ENCODE measurements at regions not wholly inside any gene's neighbourhood (a gene's known extent, or its start where the extent isn't known, plus 50 kb on each side); places are given as distances from the start of the nearest gene placed in this dataset.

DNA sequence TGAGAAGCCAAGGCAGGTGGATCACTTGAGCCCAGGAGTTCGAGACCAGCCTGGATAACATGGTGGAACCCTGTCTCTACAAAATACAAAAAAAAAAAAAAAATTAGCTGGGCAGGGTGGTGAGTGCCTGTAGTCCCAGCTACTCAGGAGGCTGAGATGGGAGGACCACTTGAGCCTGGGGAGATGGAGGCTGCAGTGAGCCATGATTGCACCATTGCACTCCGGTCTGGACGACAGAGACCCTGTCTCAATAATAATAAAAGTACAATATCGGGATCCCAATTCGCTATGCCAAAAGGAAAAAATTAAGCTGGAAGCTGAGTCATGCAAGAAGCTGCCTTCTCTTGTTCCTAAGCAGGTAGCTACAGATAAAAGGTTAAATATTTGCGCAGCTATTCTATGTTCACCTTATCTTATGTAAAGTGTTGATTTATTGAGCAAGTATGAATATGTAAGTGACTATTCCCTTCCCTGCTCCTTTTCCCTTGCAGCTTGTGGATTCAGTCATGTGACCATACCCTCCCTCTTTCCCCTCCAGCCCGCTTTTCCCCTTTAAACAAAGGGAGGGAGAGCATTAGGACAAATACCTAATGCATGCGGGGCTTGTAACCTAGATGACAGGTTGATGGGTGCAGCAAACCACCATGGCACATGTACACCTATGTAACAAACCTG, 112.0 kb downstream of the LITAF start:
- no peak for DNase-seq (ENCODE audit: low spot score)
- H3K9me3 ChIP-seq = no peaks in the 10 kb centered on the region
- H3K4me3 ChIP-seq = no peak overlapping the region
- no peak overlapping the region for H3K27ac ChIP-seq
- TF ChIP-seq, protein P1, sequence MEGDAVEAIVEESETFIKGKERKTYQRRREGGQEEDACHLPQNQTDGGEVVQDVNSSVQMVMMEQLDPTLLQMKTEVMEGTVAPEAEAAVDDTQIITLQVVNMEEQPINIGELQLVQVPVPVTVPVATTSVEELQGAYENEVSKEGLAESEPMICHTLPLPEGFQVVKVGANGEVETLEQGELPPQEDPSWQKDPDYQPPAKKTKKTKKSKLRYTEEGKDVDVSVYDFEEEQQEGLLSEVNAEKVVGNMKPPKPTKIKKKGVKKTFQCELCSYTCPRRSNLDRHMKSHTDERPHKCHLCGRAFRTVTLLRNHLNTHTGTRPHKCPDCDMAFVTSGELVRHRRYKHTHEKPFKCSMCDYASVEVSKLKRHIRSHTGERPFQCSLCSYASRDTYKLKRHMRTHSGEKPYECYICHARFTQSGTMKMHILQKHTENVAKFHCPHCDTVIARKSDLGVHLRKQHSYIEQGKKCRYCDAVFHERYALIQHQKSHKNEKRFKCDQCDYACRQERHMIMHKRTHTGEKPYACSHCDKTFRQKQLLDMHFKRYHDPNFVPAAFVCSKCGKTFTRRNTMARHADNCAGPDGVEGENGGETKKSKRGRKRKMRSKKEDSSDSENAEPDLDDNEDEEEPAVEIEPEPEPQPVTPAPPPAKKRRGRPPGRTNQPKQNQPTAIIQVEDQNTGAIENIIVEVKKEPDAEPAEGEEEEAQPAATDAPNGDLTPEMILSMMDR (IDR thresholded peaks at IDR 0.05) = no peak
- no peaks in the 10 kb centered on the region for H3K27me3 ChIP-seq
- H3K4me1 ChIP-seq = no peaks in the 10 kb centered on the region
- no peaks in the 10 kb centered on the region for H3K36me3 ChIP-seq

DNA sequence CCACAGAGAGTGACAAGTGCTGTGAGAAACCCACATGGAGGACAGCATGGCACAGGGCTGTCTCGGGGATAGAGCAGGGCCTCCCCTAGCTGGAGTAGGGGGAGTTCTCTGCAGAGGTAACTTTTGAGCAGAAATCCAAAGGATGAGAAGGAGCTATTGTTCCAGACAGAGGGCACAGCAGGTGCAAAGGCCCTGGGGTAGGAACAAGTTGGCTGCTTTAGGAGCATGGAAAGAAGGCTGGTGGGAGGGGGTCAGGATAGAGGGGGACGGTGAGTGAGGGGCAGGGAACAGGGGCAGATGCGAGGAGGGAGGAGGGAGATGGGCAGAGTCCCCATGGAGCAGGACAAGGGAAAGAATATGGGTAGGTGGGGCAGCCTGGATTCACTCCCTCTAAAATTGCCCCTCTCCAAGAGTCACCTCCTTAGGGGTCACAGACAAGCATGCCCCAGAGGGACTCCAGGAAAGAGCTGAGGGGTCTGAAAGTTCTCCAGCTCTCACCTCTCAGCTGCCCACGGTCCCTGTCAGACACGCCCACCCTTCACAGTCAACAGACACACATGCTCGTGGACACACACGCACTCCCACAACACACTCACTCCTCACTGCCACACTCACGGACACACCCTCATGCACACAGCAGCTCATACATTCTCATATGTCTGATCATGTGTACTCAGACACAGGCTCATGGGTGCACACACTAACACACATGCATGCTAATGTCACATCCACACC, 110.7 kb downstream of the LITAF start:
- H3K9me3 ChIP-seq = peaks cover 0 to 7% of the 10 kb centered on the region in 2 donors
- no peaks in the 10 kb centered on the region for H3K4me1 ChIP-seq
- no peak overlapping the region for H3K27ac ChIP-seq
- H3K27me3 ChIP-seq = no peaks in the 10 kb centered on the region
- DNase-seq (ENCODE audit: low spot score) = no peak
- H3K36me3 ChIP-seq = no peaks in the 10 kb centered on the region
- H3K4me3 ChIP-seq = no peak overlapping the region
- TF ChIP-seq, protein P1 (IDR thresholded peaks at IDR 0.05) = no peak

DNA sequence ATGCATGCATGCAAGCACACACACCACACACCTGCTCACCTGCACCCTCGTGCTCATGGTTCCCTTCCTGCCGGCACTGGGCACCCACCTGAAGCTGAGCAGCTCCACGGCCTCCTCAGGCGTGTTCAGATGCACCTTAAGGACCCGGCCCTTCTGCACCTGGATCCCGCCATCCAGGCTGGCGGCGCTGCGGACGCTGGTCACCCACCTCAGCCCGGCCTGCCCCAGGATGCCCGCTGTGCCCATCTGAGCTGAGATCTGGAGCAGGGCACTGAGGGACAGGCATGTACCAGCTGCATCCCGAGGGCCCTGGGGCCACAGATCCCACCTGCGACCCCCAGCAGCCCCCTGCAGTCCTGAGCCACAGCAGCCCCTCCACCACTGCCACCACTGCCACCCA, 110.0 kb downstream of the LITAF start:
- Histone ChIP-seq H3K27me3 (no peaks in the 10 kb centered on the region), H3K36me3 (no peaks in the 10 kb centered on the region), H3K4me3 (no peak overlapping the region), H3K4me1 (no peaks in the 10 kb centered on the region), H3K27ac (no peak overlapping the region), H3K9me3 (peaks cover 0 to 7% of the 10 kb centered on the region in 2 donors)
- TF ChIP-seq, protein P1 (IDR thresholded peaks at IDR 0.05) = no peak
- no peak for DNase-seq (ENCODE audit: low spot score)

DNA sequence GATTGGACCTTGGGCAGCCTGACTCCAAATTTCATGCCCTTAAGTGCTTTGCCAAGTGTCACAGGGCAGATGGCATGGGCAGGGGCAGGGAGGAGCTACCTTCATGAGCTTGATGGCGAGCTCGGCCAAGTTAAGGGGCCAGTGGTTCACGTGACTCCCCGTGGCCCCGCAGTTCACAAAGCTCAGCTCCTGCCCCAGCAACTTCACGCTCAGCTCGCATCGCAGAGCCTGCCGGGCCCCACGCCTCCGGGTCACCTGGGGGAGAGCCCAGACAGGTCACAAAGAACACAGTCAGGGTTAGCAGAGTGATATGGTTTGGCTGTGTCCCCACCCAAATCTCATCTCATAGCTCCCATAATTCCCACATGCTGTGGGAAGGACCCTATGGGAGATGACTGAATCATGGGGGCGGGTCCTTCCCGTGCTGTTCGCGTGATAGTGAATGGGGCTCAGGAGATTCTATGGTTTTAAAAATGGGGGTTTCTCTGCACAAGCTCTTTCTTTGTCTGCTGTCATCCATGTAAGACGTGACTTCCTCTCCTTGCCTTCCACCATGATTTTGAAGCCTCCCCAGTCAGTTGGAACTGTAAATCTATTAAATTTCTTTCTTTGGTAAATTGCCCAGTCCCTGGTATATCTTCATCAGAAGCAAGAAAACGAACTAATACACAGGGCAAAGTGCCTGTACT, 108.1 kb downstream of the LITAF start:
- Histone ChIP-seq H3K36me3 (no peaks in the 10 kb centered on the region), H3K4me1 (no peaks in the 10 kb centered on the region), H3K27me3 (no peaks in the 10 kb centered on the region), H3K4me3 (no peak overlapping the region), H3K27ac (no peak overlapping the region), H3K9me3 (peaks cover 0 to 7% of the 10 kb centered on the region in 2 donors)
- DNase-seq (ENCODE audit: low spot score) = no peak
- TF ChIP-seq, protein P1 (IDR thresholded peaks at IDR 0.05) = no peak

DNA sequence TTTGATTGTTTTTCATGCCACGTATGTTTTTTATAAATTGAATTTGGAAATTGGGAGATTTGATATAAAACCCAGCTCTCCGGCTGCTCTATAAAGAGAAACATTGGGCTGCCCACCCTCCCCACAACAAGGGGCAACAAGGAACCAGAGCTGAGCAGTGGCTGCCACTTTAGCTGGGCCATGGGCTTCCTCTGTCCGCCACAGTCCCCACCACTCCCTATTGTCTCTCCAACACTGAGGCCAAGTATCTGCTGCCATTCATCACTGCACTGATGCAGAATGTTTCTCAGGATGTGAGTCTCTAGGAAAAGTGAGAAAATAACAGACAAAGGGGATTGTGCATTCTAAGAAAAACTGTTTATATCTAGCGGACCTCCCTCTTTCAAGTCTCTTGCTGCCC, 106.8 kb downstream of the LITAF start:
- H3K27me3 ChIP-seq = no peaks in the 10 kb centered on the region
- no peak overlapping the region for H3K27ac ChIP-seq
- no peak overlapping the region for H3K4me3 ChIP-seq
- TF ChIP-seq, protein P1 (IDR thresholded peaks at IDR 0.05) = no peak
- H3K4me1 ChIP-seq = no peaks in the 10 kb centered on the region
- no peaks in the 10 kb centered on the region for H3K36me3 ChIP-seq
- DNase-seq (ENCODE audit: low spot score) = no peak
- H3K9me3 ChIP-seq = peaks cover 0 to 7% of the 10 kb centered on the region in 2 donors

All from right atrium auricular region (tissue), 2 donors.